Glomerular endothelial cell (primary cell): ENCODE measurements at regions not wholly inside any gene's neighbourhood (a gene's known extent, or its start where the extent isn't known, plus 50 kb on each side); places are given as distances from the start of the nearest gene placed in this dataset.

ENCODE experiments used
- DNase-seq: peaks from one replicate; pipeline ENCODE4 v3.0.0-alpha.2; 2011; ENCODE audit warnings: low read depth, low spot score; ENCODE audit errors: extremely low read depth

DNA sequence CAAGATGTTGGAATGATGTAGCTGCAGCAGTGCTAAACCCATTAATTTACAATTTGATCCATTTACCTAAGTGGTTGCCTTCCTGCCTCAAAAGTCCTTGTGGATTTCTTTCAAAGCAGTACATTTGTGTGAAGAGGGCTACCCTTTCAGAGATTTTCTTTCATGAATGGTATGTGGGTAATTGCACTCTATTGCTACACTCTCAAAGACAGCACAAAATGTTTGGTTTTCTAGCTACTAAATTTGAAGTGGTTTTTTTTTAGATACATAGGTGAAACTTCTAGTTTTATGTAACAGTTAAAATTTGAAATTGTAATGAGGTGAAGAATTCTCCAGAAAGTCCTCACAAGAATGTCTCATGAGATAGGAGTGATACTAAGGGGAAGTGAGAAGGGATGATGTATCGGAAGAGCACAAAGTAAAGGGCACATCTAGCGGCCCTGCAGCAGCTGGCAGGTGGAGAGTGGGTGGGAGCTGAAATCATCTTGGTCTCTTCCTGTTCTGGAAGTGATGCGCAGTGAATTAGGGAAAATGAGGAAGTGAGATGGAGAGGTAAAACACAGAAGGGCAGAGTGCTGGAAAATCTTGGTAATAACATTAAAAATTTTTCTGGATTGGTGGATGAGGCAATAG, 236.8 kb upstream of the MAN1A1 start:
- no peak for DNase-seq

DNA sequence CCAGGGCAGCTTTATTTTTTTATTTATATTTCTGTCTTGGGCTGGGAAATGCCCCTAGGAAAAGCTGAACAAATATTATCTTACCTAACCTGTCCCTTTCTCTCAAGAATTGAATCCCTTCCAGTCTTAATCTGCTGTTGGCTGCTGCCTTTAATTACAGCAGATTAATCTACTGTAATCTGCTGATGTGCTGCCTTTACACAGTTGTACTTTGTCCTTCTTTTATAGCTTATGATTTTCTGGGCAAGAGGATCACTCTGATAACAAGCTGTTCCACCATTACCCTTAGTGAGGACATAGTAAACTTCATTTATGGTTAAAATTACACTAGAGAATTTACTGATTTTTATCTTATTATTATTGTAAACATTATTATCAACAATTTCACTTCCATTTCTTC, 234.5 kb upstream of the MAN1A1 start:
- DNase-seq: no peak

DNA sequence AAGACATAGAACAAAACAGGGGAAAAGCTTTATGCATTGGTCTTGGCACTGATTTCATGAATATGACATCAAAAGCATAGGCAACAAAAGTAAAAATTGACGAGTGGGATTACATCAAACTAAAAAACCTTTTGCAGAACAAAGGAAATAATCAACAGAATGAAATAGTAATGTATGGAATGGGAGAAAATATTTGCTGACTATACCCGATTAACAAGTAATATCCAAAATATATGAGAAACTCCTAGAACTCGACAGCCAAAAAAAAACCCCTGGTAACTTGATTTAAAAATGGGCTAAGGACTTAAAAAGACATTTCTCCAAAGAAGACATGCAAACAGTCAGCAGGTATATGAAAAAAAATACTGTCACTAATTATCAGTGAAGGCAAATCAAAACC, 231.7 kb upstream of the MAN1A1 start:
- no peak for DNase-seq

DNA sequence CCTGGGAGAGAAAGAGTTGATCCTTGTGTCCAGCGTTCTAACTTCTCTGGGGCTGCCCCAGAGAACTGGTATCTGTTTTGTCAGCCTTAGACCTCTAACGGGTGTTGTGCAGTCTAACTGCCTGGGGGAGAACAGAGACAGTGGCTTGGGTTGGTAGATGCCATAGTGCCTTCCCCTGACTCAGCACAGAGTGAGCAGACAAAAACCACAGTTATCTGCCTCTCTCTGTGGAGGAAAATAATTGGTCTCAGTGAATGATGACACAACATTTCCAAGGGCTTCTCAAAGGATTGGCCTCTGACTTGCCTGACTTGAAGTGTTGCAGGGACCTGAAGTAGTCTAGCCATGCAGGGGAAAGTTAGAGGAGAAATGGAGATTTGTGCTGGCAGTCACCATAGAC, 226.2 kb upstream of the MAN1A1 start:
- no peak for DNase-seq

DNA sequence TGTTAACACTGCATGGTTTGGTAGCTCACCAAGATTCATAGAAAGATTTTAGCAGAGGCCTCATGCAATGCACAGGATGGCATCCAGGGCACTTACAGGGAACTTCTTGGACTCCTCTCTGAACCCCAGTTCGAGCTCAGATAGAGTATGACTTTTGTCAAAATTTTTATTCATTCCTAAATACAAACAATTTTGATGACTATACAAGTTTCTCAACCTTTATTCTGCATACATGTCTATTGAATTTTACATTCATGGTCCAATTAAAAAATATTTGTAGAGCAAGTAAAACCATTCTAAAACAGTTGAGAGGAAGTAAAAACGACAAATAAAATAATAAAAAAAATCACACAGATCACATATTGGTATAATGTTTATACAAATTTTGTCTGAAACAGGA, 219.0 kb upstream of the MAN1A1 start:
- DNase-seq: no peak

DNA sequence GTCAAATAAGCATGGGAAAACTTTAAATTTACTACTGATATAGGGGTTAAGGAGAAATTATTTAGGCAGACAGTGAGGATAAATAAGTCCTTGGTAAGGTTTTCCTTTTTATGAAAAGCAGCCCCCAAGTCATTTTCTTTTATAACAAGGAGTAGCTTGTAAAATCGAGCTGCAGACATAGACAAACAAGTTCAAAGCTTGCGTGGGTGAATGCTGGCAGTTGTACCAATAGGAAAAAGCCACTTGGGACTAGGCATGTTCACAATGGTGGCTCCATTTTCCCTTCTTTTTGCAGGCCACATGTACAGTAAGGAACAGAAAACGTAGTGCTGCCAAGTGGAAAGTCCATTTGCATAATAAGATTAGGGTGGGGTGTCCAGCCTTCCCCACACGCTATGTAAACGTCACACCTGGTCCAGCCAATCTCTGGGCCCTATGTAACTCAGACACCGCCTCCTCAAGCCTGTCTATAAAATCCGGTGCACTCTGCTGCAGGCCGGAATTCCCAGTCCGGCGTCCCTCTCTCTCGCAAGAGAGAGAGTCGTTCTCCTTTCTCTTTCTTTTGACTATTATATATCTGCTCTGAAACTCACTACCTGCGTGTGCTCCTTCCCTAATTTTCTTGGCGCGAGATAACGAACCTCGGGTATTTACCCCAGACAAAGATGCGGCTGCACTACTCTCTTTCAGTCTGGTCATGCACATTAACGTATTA, 217.1 kb upstream of the MAN1A1 start:
- DNase-seq: no peak

DNA sequence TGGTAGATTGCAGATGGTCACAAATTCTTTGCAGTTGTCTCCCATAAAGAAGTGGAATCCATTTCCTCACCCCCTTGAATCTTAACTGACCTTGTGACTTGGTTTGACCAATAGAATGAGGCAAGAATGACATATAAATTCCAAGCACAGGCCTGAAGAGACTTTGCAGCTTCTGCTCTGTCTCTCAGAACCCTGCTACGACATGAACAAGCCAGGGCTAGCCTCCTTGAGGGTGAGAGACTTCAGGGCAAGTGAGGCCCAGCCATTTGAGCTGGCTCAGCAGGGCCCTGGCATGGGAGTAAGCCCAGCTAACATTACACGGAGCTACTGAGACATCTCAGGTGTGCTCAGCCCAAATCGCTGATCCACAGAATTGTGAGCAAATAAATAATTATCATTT, 216.3 kb upstream of the MAN1A1 start:
- no peak for DNase-seq

DNA sequence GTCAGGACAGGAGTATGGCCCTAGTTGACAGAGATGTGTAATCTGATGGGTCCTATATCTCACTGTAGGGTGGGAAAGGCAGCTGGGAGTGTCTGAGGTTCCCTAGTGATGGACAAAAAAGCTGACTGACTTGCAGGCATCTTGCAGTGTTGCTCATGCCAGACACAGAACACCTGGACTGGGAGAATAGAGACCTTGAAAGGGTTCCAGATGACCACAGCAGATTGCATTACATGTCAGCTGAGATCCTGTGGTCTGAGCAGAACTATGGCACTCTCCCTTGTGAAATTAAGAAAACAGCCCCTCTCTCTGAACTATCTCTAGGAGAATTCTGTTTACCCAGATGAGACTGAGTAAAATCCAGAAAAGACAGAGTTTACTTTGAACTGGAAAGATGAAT, 212.6 kb upstream of the MAN1A1 start:
- no peak for DNase-seq

DNA sequence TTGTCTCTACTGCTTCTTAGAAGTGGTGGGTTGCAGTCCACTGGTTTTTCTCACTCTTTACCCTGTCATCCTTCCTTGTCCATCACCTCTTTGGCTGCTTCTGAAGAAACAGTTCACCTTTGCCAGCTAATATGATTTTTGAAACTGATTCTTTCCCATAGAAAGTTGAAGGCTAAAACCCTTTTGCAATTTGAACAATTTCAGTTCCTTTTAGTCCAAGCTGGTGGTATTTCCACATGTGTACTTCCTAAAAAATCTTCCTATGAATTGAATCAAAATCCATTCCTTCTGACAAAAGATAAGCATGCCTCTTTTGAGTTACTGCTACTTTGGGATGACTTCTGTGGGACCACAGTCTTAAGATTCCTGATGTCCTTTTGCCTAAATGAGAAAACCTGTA, 210.0 kb upstream of the MAN1A1 start:
- no peak for DNase-seq

DNA sequence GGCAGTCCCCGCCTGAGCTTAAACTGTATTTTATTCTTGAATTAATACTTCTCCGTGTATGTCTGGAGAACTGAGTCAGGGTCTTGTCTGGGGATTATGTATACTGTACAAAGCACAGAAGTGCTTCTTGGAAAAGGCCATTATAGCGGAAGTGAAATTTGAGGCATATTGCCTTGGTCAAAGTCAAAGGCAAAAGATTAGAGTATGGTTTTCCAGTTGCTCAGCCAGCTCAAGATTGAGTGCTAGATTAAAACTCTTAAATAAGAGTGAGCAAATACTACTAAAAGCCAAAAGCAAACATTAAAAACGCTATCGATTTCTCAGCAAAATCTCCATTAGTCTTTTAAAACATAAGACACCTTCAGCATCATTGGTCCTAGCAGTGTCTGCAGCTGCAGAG, 207.7 kb upstream of the MAN1A1 start:
- no peak for DNase-seq

DNA sequence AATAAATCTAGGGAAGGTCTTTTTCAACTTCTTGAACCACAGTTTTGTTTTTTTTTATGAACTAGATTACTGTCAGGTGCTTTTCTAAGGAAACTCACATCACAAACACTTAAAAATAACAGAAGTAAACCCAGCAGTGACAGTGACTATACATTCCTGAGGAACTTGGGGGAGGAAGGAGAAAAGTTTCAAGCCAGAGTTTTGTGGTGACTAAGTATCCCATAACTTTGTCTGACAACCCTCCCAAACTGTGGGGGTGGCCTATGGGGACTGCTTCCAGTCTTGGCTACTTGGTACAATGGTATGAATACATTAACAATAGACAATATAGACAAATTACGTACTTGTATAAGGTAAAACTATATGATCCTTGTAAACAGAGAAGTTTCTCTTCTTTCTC, 202.5 kb upstream of the MAN1A1 start:
- no peak for DNase-seq

DNA sequence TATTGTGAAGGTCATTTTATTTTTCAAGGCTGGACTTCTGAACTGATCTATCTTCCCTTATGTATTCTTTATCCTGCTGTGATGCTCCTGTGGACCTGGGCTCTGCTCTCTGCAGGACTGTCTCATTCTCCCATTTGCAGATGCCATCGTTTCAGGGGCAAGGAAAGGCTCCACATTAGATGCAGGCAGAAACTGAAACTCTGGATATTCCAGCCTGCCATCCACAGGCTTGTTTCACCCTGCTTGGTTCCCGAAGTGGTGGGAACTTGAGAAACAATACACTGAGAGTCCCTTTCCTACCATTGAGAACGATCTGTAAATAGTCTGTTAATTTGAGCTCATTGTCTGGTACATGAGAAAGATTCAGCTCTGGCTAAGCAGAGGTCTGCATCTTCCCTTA, 197.5 kb upstream of the MAN1A1 start:
- no peak for DNase-seq

DNA sequence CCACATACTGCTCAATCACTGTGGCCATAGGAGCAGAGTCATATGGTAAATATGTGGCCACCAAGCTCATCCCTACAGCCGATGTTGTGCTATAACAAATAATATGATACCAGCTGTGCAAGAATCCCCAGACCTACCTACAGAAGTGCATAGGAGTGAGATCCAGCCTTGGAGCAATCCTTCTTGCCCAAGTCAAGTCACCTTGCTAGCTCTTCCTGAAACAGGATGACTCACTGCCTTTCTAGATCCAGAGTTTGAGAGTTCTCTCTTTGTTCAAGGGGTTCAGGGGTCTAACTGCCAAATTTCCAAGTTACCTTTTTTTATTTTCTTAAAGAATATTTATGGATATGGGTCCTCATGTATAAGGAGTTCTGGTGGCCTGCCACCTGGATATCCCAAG, 195.7 kb upstream of the MAN1A1 start:
- DNase-seq: no peak

DNA sequence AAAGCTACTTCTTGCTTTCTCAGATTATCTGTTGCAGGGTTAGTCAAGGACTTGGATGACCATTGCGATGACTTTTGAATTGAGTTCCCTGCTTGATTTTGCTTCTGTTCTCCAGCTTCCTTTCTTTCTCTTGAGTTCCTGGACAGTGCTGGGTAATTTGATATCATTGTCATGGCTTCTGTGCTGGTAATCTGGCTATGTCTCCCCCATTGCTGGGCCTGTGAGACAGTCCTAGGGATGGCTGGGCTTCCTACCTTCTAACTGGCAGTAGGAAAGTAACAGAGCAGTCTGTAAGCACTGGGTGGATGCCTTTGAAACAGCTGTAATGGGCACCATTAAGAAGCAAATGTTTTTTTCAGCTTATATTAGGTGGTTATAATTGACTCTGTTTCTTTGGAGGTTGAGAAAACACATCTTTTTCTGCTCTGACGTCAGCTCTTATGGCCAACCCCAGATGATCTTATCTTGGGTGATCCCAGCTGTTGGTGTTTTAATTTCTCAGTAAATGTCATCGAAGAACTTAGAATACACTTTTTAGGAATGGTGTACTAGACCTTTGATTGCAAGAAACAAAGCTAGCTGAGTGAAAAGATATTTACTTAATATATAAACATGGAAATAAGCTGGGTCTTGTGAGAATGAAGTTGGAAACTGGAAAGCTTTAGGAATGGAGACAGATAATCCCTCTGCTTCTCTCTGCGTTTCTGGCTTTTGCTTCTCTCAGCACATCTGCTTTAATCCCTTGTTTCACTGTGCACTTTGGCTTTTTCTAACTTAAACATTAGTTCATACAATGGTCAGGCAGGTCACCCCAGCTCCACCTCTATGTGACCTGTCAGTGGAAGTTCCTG, 195.0 kb upstream of the MAN1A1 start:
- no peak for DNase-seq

DNA sequence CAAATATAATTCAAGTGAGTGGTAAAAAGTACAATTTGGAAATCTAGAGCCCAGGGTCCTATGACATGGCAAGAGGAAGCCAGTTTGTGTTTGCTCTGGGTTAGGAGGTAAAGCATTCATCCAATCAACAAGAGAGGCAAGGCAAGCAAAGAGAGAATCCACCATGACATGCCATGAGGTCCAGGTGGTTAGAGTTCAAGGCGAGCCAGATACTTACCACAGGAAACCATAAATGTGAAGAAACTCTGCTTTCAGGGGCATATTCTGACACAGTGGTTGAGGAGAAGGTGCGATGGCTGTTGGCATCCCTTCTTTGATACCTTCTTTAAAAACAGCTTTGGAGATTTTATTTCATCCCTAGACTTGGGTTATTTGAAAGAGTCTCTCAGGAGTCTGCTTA, 193.8 kb upstream of the MAN1A1 start:
- no peak for DNase-seq

DNA sequence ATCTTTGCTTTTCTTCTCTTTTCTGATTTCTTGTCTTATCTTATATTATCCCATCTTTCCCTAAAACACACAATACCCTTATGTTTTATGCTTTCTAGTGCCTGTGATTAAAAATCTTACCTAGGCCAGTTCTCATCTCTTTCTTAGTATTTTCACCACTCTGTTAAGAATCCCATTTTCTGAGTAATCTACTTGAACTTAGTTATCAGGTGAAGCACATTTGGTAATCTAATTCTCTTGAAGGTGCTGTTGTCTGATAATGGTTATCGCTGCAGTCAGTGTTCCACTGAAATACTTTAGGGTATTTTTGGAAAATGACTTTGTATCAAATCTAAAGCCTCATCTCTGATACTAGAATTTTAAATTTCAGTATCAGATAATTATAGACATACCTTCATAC, 192.5 kb upstream of the MAN1A1 start:
- no peak for DNase-seq

DNA sequence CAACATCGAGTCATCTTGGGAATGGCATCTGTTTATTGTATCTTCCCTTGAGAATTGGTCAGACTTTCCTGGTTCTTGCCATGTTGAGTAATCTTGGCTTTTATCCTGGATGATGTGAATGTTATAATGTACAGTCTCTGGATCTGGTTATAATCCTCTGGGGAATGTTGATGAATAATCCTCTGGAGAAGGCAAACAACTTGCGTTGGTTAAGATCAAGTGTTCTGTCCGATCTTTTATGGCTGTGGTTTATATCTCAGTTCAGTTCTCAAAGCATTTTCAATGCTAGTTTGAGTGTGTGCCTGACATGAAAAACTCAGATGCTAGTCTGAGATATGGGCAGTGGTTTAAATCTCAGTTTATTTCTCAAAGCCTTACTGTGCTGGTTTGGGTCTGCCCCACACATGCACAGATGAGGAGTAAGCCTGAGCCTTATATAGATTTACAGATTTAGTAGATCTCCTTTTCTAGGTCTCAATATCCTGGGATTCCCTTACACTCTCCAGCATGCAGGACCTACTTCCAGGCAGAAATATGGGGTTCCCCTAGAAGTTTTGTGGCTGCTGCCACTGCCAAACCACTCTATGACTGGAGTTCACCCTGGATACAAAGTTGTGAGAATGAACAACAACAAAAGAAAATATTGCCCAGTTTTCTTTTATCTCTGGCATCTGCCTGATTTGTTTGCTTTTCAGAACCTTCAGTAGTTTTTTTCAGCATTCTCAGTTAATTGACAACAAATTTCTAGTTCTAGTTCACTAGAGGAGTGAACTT, 191.8 kb upstream of the MAN1A1 start:
- no peak for DNase-seq

DNA sequence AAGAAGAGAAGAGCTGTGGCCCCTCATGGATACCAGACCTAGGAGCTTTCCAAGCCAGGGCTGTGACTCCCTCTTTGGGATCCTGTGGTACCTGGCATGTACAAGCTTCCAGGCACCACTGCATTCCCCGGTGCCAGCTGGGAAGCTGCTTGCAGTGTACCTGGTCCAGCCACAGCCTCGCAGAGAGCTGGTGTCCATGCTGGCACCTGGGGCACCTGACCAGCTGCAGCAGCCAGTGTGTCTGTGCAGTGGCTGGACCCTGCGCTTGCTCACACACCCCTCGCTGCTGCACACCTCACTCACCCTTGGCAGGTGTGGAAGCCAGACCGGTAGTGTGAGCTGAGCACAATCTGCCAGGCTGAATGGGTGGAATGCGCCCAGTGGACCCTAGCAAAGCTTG, 190.9 kb upstream of the MAN1A1 start:
- DNase-seq: no peak

DNA sequence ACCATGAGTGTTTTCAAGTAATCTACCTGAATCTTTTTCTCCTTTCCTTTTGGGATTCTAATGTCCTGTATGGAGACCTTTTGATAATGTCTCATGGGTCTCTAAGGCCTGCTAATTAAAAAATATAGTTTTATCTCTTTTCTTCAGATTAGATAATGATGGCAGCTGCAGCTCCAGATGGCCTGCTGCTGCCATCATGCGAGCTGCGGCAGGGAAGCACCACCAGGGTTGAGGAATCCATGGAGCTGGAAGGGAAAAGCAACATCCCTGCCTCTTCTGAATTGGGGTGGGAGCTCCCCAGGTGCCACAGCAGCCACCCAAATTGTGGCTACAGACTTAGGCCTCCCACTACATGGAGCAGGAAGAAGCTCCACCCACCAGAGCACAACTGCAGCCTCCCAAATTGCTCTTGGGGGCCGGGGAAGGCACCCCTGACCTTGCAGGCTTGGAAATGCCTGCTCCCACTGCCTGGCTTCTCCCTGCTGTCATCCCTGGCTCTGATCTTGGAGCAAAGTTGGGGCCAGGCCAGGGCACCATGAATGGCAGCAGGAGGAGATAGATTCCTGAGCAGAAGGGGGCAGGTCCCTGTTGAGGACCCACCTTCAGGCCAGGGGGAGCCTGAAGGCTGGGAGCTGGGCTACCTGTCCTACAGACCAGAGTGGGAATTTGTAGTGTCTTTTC, 189.6 kb upstream of the MAN1A1 start:
- no peak for DNase-seq

DNA sequence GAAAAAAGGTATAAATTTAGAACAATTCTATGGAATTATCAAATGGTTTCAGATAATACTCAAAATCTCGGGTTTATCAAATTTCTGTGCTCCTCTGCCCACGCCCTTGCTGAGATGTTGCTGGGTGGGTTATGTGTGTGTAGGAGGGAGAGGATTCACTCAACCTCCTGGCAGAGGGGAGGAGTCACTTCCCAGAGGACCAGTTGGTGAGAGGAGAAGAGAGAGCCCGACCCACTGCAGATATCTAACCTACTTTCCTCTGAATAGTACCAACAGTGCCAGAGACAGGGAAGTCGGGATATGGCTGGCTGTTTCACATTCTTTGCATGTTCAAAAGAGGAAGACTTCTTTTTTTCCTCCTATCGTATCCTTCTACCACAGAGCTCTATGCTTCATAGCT, 187.1 kb upstream of the MAN1A1 start:
- no peak for DNase-seq

DNA sequence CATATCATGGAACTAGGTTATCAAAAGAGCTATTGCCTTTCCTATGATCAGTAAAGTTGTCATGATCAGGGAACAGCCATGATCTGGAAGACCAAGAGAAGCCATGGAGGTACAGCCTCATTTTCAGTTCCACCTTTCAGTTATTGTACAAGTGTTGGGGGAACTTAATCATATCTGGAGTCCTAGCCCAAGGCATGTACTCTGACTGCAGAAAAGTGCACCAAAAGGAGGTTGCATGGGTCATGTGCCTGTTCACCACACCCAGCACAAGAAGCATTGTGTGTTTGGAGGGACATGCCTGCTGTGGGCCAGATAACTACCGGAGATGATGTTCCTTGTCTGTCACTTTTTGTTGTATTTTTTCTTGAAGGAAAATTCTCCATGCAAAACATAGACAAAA, 185.8 kb upstream of the MAN1A1 start:
- no peak for DNase-seq
